ACHN (cell line): ENCODE measurements at regions not wholly inside any gene's neighbourhood (a gene's known extent, or its start where the extent isn't known, plus 50 kb on each side); places are given as distances from the start of the nearest gene placed in this dataset.

Source experiments
- DNase-seq: peaks from one replicate; pipeline ENCODE4 v3.0.0-alpha.2; 2015
- in situ Hi-C: cut with HindIII; loops from 2 replicates; pipeline ENCODE4 v1.10.0; 2017; ENCODE audit warnings: low sequenced_read_pairs, low pct_ligation_motif_present, low pct_unique_long_range_greater_than_20kb

DNA sequence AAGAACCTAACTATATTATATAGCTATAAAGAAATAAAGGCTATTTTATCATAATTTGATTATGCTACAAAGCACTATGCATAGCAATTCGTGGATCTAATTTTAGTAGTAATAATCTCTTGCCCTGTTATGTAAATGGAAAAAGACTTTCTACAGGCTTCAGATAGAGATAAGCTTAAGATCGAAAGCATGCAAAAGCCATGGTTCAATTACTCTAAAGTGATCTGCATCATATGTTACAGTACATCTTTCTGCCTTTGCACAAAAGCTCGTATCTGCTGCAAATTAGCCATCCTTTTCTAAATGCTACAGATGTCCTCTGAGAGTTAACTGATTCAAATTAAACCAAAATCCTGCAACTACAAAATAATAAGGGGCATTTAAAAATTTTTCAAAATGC lies 234.8 kb upstream of the TMEM161B start:
- DNase-seq: no peak
- in situ Hi-C loops: no loop called here

DNA sequence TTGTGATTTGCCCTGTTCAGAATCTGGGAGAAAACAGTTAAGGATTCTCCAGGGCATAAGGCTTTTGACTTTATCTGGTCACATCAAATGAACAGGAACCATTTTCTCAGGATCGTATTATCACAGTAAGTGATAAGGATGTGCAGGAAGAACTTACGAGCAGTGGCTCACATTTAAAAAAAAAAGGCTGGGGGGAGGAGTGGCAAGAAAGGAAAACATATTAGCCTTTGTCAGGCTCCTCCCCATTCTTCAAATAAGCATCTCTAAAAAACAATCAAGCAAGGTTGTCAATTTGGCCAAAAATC lies 234.3 kb upstream of the TMEM161B start:
- in situ Hi-C loops: no loop called here
- DNase-seq: peak; percentile 31

DNA sequence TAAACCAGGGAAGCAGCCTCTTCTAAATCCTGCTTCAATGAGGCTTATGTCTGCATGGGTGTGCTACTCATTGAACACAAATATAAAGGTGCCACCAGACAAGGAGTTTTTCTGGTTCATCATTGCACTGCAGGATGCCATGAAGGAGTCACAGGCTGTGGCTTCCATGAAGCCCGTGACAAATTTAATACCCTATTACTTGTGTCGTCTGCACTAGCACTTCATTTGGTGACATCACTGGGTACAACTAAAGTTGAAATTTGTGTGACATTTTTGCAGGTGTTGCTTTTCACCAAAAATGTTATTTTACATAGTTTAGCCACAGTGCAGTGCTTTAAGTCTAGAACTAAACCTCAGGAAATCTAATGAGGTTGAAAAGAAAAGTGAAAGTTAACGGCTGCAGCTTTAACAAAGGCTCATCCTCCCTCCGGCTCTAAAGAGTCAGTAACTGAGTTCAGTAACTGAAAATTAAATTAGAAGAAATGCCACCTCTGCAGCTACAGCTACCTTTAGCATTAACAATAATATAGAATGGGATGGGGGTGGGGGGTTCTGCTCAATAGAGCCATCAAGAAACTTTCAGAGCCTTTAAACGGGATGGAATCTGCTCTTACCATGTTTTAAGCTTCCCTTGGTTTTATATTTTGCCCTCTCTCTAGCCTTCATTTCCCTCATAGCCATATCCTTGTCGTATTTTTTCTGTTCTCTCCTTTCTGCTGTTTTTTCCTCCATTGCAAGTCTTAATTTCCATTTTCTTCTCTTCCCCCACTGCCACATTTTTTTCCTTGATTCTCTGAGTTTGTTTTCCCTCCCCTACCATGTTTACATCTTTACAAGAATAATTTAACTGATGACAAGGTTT lies 233.8 kb upstream of the TMEM161B start:
- peak; percentile 50 for DNase-seq
- in situ Hi-C loops: no loop called here

DNA sequence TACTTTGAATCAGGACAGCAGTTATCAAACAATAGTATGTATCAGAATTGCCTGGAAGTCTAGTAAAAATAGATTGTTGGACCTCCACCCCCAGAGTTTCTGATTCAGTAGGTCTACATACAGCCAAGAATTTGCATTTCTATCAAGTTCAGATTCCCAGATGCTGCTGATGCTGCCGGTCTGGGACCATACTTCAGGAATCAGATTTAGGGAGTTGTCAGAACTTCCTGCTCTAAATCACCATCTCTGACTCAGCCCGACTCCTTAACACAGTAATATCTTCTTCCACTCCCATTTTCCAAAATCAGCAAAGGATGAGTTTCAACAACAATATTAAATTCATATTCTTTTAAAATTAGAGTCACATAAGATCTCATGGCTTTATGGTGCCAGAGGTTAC lies 227.2 kb upstream of the TMEM161B start:
- in situ Hi-C loops: no loop called here

DNA sequence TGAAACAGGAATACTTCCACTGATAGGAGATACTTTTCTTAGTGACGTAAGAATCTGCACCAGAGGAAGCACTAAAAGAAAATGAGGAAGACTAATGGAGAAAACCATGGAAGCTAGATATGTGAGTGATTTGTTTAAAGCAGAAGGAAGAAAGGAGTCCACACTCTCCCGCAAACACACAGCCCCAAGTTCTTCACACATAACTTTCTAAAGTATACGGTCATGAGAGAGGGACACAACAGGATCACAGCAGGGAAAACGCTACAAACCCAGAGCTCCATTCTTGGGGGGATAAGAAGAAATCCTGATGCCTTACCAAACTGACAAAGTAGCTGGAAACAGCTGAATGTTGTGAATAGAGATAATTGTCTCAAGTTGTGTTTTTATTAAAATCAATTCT lies 222.2 kb upstream of the TMEM161B start:
- in situ Hi-C loops: no loop called here
- DNase-seq: no peak

More for the DNA sequence above, 227.2 kb upstream of the TMEM161B start:
- no peak for DNase-seq

DNA sequence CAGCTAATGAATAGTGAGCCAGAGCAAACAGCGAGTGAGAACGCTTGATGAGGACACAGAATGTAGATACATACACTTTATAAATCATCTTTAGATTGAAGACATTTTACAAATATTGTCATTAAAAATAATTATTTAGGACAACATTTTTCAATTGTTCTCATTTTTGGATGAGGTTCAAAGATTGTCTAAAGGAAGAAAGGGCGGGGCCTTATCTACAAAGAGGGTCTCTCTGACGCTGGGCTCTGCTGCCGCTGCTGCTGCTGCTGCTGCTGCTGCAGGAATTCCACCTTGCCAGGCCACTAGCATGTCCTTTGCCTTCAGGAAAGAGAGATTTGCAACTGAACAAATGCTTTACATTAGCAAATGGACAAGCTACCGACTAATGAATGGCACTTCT lies 220.7 kb upstream of the TMEM161B start:
- DNase-seq: no peak
- in situ Hi-C loops: no loop called here

DNA sequence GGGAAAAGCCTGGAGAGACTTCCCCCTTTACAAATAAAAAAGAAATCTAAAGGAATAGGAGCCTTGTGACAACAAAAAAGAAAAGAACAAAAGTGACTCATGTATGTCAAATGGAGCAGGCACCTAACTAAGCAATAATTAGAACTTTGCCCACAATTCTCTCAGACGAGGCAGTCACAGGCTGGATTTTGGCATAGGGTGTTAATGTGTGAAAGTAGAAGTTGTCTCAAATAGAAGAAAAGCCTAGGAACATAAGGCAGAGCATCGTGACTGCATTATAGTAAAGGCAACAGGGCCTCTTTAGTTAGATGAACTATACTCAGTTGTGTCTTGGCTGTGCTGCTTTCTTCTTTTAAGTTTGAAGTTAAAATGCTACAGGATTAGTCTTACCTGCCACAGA lies 219.9 kb upstream of the TMEM161B start:
- no peak for DNase-seq
- in situ Hi-C loops: no loop called here

DNA sequence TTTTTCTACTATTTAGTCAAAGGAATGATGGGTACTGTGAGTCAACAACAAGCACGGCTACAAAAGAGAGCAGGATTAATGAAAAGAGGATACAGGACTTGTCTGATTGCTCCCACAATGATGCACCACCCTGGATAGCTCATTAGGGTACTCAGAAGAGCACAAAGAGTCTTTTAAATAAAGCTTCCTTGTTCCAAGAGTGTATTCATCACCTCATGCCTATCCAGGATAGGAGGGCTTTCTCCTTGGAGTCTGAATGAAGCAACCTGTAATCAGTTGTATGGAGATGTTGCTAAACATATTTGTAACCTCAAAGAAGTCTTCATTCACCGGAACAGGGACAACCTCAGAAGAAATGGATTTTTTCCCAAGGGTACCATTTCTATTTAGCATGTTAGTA lies 219.5 kb upstream of the TMEM161B start:
- DNase-seq: no peak

DNA sequence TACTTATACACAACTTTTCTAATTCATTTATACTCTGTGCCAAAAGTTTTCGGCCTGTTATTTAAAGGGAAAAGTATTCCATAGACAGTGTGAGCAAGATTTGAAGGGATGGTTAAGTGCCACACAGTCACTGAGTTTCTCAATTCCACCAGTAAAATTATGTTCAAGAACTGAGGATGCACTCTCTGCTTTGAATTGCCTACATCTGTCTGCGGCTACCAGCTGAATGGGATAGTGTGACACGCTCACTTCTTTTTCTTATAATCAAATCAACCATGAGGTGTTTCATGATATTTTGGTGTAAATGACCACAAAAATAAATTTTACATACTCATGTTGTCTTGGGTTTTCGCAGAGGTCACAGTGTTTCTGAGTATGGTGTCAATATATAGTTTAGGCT lies 218.4 kb upstream of the TMEM161B start:
- in situ Hi-C loops: no loop called here
- DNase-seq: no peak

More for the DNA sequence above, 219.5 kb upstream of the TMEM161B start:
- in situ Hi-C loops: no loop called here

DNA sequence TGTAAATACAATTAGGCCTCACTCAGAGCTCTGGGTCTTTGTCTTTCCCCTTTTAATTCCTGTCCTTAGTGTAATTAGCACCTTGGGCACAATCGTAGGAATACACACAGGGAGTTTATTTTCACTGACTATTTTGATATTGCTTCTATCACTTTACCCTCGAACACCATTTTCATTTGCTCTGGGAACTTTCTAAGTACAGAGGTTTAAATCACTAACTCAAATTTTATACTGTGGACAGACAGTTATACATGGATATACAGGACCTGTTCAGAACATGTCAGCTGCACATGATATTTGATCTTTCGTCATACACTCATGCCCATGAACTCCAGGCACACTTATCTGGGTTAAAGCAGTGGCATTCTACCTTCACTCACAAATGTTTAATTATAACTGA lies 217.8 kb upstream of the TMEM161B start:
- in situ Hi-C loops: no loop called here
- no peak for DNase-seq

DNA sequence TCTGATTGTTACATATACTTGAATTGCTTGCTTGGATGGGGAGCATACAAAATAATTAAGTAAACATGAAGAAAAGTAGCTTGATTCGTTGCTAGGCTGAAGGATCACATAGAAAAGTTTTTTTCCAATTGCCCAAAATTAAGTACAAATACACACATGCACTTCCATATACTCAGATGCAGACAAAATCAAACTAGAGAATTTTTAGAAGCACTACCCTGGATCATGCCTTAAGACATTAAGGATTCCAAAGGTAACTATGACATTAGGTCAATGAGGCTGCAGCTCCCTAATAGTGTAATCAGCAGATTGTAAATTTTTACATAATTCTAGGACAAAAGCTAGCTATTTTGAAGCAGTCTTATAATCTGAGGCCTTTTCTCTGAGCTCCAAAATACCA lies 216.9 kb upstream of the TMEM161B start:
- no peak for DNase-seq
- in situ Hi-C loops: no loop called here

DNA sequence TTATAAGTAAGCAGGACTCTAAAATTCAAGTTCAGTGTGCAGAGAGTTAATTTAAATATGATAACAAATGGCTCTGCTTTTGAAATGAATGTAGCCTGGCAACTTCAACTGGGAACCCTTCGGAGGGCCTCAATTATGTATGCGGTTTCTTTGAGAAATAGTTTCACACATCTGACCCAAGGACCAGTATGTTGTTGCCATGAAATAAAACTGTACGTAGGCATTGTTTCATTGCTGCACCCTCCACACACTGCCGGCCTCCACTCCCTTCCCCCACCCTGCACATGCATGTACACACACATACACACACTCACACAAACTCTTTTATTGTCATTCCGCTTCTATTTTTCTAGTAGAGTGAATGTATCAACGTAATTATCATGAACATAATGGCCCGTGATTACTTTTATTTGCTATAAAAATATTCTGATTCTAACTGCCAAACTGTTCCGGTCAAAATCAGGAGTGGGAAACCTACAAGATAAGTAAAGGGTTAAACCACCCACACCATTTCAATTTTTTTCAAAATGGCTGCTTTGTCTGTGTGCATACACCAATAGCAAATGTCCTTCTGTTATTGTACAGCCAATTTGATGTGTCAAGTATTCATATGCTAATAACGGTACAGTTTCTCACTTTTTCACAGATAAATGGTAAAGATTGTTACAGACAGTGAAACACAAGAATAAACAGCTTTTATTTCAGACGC lies 215.5 kb upstream of the TMEM161B start:
- in situ Hi-C loops: no loop called here

DNA sequence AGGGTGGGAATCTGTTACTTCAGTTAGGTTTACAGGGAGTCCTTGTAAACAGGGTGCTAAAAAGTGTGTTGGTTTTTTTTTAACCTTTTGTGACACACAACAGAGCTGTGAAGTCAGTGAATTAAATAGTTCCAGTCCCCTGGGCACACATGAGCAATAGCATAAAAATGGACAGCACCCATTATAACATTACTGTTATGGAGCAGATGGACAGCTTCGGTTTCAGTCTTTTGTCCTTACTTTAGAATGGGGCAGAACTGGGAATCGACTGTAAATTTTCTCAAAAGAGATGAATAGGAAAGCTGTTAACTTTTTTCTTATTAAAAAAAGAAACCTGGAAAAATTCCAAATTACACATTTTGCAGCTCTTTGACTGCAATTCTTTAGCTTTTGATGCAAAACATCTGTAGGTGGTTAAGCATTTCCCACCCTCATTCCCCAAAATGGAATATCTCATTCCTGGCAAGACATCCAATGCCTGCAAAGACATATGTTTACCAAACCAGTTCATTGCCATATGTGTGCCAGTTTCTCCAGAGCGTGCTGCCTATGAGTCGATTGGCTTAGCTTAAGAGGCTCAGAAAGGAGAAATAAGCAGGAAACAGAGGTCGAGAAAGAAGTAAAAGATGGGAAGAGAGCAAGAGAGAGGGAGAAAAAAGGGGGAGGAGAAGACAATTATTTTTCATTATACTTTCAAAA lies 212.3 kb upstream of the TMEM161B start:
- DNase-seq: no peak
- in situ Hi-C loops: no loop called here

More for the DNA sequence above, 215.5 kb upstream of the TMEM161B start:
- DNase-seq: no peak

DNA sequence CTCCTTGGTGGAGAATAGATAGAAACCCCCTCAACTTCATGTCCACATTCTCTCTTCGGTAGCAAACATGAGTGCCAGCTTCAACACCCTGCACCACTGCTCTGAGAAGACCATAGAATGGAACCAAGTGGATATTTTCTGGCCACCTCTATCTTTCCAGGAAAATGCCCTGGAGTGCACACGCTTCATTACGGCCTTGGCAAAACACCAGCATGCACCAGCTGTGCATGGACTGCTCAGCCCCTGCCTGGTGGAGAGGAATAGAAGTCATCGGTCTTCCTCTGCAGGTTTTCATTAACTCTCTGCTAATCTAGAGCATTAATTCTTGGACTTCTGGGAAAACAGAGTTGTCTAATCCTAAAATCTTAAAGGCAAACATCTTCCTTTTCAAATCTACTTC lies 211.6 kb upstream of the TMEM161B start:
- no peak for DNase-seq
- in situ Hi-C loops: no loop called here

DNA sequence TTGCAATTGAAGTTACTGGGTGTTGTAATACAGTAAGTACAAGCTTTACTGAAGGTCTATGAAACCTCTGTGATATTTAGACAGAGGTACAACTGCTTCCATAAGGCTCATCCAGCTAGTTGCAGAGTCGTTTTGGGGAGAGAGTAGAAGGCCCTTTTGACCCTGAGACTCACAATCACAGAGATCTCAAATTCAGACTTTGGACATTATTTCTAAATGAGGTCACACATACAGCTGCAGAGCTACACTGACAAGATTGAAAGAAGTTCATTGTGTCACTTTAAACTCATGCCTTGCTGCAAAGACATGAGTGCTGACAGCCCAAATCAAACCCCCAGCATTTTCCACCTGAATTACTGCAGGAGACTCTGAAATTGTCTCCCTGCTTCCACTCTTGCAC lies 205.9 kb upstream of the TMEM161B start:
- in situ Hi-C loops: no loop called here
- no peak for DNase-seq

DNA sequence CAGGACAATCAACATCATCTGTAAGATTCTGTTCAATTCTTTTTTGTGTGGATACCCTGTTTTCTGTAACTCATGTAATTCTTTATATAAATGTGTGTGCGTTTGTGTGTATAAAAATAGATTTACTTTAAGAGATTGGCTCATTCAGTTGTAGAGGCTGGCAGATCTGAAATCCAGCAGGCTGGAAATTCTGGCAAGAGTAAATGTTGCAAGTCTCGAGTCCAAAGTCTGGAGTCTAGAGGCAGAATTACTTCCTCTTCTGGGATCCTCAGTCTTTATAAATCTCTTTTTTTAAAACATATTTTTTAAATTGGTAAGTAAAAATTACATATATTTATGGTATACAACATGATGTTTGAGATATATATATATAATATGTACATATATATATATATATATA lies 202.1 kb upstream of the TMEM161B start:
- no peak for DNase-seq
- in situ Hi-C loops: no loop called here

DNA sequence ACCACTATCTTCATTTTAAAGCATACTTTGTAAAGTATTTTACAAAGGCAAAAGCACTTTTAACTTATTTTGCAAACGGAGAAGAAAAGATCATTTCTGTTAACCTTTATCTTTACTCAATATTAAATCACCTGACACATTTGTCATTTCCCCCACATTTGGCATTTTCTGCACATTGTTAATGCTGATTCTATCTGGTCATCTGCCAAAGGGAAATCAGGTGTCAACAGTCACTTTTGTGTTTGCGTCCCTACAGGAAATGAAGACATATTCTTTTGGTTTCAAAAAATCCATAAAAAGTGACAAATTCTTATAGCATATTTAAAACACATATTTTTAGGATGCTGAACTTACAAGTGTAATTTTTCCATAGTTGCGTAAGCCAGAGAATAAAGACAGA lies 191.3 kb upstream of the TMEM161B start:
- in situ Hi-C loops: no loop called here
- no peak for DNase-seq

DNA sequence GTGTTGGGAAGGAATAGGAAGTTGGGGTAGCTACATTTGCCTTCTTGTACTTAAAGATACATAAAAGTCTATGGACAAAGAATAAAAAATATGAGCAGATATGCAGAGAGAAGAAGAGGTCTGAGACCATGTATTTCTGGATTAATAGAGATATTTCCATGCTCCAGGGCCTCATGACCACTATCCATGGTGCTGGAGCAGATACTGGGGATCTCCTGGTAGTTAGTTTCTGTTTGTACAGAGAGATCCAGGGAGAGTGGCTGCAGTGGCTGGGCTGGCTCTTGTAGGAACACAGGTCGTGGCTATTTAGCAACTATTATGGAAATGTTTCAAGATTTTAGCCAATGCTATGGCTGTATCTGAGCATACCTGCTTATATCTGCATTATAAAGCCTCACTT lies 184.2 kb upstream of the TMEM161B start:
- peak; percentile 34 for DNase-seq
- in situ Hi-C loops: no loop called here

DNA sequence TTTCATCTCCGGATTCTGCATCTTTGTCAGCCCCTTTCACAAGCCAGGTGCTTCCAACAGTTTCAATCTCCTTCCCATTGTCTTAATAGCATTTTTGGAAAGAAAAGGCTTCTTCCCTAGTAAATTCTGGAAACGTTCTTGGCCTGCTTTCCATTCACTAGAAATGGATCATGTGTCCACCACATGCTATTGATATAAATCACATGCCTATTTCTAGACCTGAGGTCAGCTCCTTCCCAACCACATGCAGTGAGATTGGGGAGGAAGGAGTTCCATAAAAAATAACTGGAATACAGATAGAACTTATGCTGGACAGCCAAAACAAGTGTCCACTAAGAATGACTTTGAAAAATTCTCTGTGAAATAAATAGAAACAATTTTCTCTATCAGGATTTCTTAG lies 181.6 kb upstream of the TMEM161B start:
- DNase-seq: no peak
- in situ Hi-C loops: no loop called here

DNA sequence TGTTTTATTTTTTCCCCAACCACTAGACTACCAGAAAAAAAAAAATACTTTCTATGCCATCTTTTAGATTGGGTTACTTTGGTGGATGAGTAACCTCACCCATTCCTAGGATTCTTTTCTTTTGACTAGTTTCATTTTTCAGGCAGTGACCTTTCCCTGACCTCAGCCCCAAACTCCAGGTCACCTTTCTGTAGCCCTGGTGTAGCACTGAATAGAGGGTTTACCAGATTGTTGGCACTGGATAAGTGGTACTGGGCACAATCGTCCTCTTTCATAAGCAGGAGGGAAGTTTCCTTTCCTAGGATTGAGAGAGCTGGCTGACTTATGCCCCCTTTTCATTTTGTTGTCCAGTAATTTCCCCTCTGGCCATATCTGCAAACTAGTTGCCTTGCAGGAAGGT lies 169.4 kb upstream of the TMEM161B start:
- DNase-seq: peak; percentile 80
- in situ Hi-C loops: no loop called here
